ENCODE measurements at regions not wholly inside any gene's neighbourhood (a gene's known extent, or its start where the extent isn't known, plus 50 kb on each side); places are given as distances from the start of the nearest gene placed in this dataset.

DNA sequence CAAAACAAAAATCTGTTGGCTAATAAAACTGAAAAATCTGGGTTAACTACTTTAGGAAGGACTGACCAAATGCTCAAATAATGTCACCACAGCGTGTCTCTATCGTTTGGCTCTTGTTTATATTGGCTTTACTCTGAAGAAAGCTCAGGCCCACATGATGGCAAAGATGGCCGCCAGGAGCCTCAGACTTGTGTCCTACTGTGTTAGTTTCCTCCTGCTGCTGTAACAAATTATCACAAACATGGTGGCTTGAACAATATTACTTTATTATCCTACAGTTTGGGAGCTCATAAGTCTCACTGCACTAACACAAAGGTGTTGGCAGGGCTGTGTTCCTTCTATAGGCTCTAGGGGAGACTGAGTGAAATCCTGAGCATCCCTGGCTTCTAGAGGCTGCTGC, 303.0 kb downstream of the DAD1 start:
- intact Hi-C loops (cut with micrococcal nuclease) (no loop called here), dilution Hi-C loops (cut with HindIII; ENCODE audit: low sequenced_read_pairs, unreplicated experiment) (no loop called here), in situ Hi-C loops (cut with MboI; ENCODE audit: low sequenced_read_pairs) (no loop called here)
- H3K4ac ChIP-seq (ENCODE audit: low read depth, low read length), result no peak overlapping the region
- H2AFZ ChIP-seq (replicated peaks; ENCODE audit: low read length, poor library complexity), result peak overlapping the region; percentile 39
- H3K27ac ChIP-seq (ENCODE audit: insufficient read depth, low read length), result no peak overlapping the region
- no peak overlapping the region for H3K14ac ChIP-seq (replicated peaks; ENCODE audit: low read depth, low read length)
- WGBS, 2 experiments (ENCODE audit: extremely low coverage in 2 of 2, insufficient read length in 1 of 2), result no CpG with 5 or more reads among the region's 3 CpGs
- H3K9ac ChIP-seq (ENCODE audit: low read depth, low read length), result no peak overlapping the region
- no peak overlapping the region for H3K4me2 ChIP-seq (ENCODE audit: low read depth, low read length)
- no peak overlapping the region for H2BK20ac ChIP-seq (ENCODE audit: low read depth, low read length)
- no peaks in the 10 kb centered on the region; the same call in 1 of the 2 replicates for H3K9me3 ChIP-seq (ENCODE audit: control insufficient read depth, insufficient read depth, low read length)
- no peak overlapping the region for H4K5ac ChIP-seq (ENCODE audit: low read depth, low read length)
- ATAC-seq (ENCODE audit: low read depth) (no peak), DNase-seq (no peak)
- no peaks in the 10 kb centered on the region for H3K79me1 ChIP-seq (ENCODE audit: low read depth in 1 of 2, low read length in 2 of 2)
- H3K4me1 ChIP-seq (ENCODE audit: control insufficient read depth, insufficient read depth, low read length), result 0 out of 2 replicates have a peak, but pooled peaks cover 1% of the 10 kb centered on the region
- H2BK15ac ChIP-seq (ENCODE audit: low read depth, low read length), result no peak overlapping the region
- H4K8ac ChIP-seq (ENCODE audit: low read depth in 2 of 2, low read length in 2 of 2), result no peak overlapping the region
- no peaks in the 10 kb centered on the region for H3K36me3 ChIP-seq (ENCODE audit: control insufficient read depth, insufficient read depth, low read length)
- H3K27me3 ChIP-seq (ENCODE audit: control insufficient read depth, insufficient read depth, low read length), result no peaks in the 10 kb centered on the region
- POLR2A ChIA-PET (ENCODE audit: unreplicated experiment), result no interaction called here
- H4K91ac ChIP-seq (ENCODE audit: insufficient read depth, low read depth, low read length), result no peak overlapping the region
- no peak overlapping the region for H3K23ac ChIP-seq (ENCODE audit: low read depth, low read length)
- no peak overlapping the region for H2BK120ac ChIP-seq (ENCODE audit: low read depth, low read length)
- no TSS peak for BruUV-seq (replicated peaks)
- no peak overlapping the region for H2AK9ac ChIP-seq (replicated peaks; ENCODE audit: low read depth, low read length, poor library complexity)
- no peaks in the 10 kb centered on the region for H3K9me1 ChIP-seq (ENCODE audit: insufficient read depth, low read length)
- CTCF ChIA-PET, result interaction anchor here (0.5 kb wide), 1 partner anchor 224 kb away, joined by 3 read pairs; no protein-coding TSS in a partner anchor
- H2AK5ac ChIP-seq (ENCODE audit: low read depth, low read length), result no peak overlapping the region
- no peak overlapping the region for H3K18ac ChIP-seq (ENCODE audit: low read depth, low read length)
- no peak overlapping the region for H2BK5ac ChIP-seq (ENCODE audit: low read depth, low read length, poor library complexity, severe bottlenecking)
- no peak overlapping the region for H3K56ac ChIP-seq (ENCODE audit: extremely low read depth, insufficient read depth, low read length)
- H3K4me3 ChIP-seq (ENCODE audit: insufficient read depth, low read depth, low read length), result no peak overlapping the region
- no peaks in the 10 kb centered on the region for H4K20me1 ChIP-seq (ENCODE audit: insufficient read depth, low read length)
- TF ChIP-seq MAZ (IDR thresholded peaks at IDR 0.05; ENCODE audit: borderline replicate concordance, low read depth, low read length), result no peak
- TF ChIP-seq CTCF (conservative IDR thresholded peaks at IDR 0.05; ENCODE audit: low read depth, low read length), result no peak

All from IMR-90 (cell line).